Esophagus (tissue), 2 donors: ENCODE measurements at regions not wholly inside any gene's neighbourhood (a gene's known extent, or its start where the extent isn't known, plus 50 kb on each side); places are given as distances from the start of the nearest gene placed in this dataset.
A peak's percentile ranks its signal among the peaks of the same experiment; 100 is the strongest.

Experiments
- H3K27ac ChIP-seq, 2 donors: one replicate each; pipeline ENCODE4 v1.5.1; 2013; ENCODE audit warnings: low read depth in 2 of 2, mild to moderate bottlenecking in 2 of 2, inconsistent platforms in 1 of 2, low read length in 1 of 2, moderate library complexity in 1 of 2
- H3K27me3 ChIP-seq, 2 donors: one replicate each; pipeline ENCODE4 v1.6.1; 2013; ENCODE audit warnings: low read length in 2 of 2, control low read depth in 1 of 2, mild to moderate bottlenecking in 1 of 2; ENCODE audit not compliant: insufficient read depth in 2 of 2, control insufficient read depth in 1 of 2
- H3K36me3 ChIP-seq, 2 donors: one replicate each; pipeline ENCODE4 v1.6.1; 2013; ENCODE audit warnings: low read length in 1 of 2; ENCODE audit not compliant: control insufficient read depth in 2 of 2, insufficient read depth in 2 of 2
- H3K4me1 ChIP-seq, 2 donors: one replicate each; pipeline ENCODE4 v1.6.1; 2013; ENCODE audit warnings: low read length in 1 of 2; ENCODE audit not compliant: control insufficient read depth in 2 of 2, insufficient read depth in 2 of 2
- H3K4me3 ChIP-seq, 2 donors: one replicate each; pipeline ENCODE4 v1.5.1; 2013; ENCODE audit warnings: low read length in 2 of 2, mild to moderate bottlenecking in 2 of 2, low read depth in 1 of 2, moderate library complexity in 1 of 2
- H3K9me3 ChIP-seq, 2 donors: one replicate each; pipeline ENCODE4 v1.6.1; 2013; ENCODE audit warnings: mild to moderate bottlenecking in 2 of 2, low read depth in 1 of 2, low read length in 1 of 2, moderate library complexity in 1 of 2; ENCODE audit not compliant: control insufficient read depth in 2 of 2, insufficient read depth in 1 of 2
- WGBS, 2 donors: extraction: QIAGEN DNeasy Blood & Tissue Kit; methylation state at CpG; one replicate each; pipeline ENCODE4 v1.1.7; 2013; 5-methylcytosine and 5-hydroxymethylcytosine counted together
- donor health status: healthy with polysubstance abuse.
- donor health status: Bipolar disorder and iron deficiency.

- no peaks in the 10 kb centered on the region for H3K36me3 ChIP-seq
- no peaks in the 10 kb centered on the region for H3K4me1 ChIP-seq
- no peak overlapping the region for H3K4me3 ChIP-seq
- no peaks in the 10 kb centered on the region for H3K27me3 ChIP-seq
- H3K9me3 ChIP-seq = no peaks in the 10 kb centered on the region
- no peak overlapping the region for H3K27ac ChIP-seq
These were observed 440.8 kb downstream of the AEBP2 start for GRCh38 chr12:19880076-19880475.

DNA sequence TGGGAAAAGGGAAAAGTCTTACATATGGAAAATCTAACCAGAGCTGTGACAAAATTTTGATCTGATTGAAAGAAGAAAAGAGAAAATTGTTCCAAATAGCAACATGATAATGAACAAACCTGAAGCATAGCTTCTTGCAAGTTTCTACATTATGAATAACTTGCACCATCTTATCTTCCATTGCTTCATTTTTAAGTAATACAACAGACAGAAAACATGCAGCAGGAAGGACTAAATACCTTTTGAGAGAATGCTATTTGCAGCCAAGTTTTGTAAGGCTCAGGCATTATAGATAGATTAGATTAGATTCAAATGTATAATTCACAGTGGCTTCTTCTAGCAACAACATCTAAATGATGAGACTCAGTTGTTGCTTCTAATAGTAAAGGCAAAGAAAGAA lies 441.4 kb downstream of the AEBP2 start:
- Histone ChIP-seq H3K4me3 (no peak overlapping the region), H3K36me3 (no peaks in the 10 kb centered on the region), H3K4me1 (no peaks in the 10 kb centered on the region), H3K27me3 (no peaks in the 10 kb centered on the region), H3K27ac (no peak overlapping the region), H3K9me3 (no peaks in the 10 kb centered on the region)

DNA sequence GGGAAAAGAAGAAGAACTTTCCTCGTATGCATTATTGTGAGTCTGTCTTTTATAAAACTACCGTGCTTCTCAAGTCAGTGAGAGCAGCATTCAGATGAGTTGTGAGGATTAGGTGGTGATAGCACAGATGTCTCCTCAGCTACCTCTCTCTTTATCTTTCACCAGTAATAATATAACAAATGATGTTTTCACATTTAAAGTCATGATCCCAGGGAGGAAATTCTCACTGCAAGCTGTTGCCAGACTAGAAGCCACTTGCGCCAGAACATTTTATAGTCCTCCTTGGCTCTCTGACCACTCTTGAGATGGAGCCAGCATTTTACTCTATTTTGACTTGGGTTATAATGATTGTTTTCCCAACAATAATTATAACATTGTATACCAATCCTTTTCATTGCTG lies 443.1 kb downstream of the AEBP2 start:
- Histone ChIP-seq H3K27ac (no peak overlapping the region), H3K27me3 (no peaks in the 10 kb centered on the region), H3K4me3 (no peak overlapping the region), H3K36me3 (no peaks in the 10 kb centered on the region), H3K4me1 (no peaks in the 10 kb centered on the region), H3K9me3 (no peaks in the 10 kb centered on the region)
- WGBS, 2 donors = 41 to 57% methylated on average over 3 of the region's 3 CpGs

- Histone ChIP-seq H3K36me3 (no peaks in the 10 kb centered on the region), H3K27me3 (no peaks in the 10 kb centered on the region), H3K9me3 (no peaks in the 10 kb centered on the region), H3K27ac (no peak overlapping the region), H3K4me3 (no peak overlapping the region), H3K4me1 (no peaks in the 10 kb centered on the region)
- 47 to 49% methylated on average over 3 of the region's 3 CpGs for WGBS, 2 donors
These were observed 444.8 kb downstream of the AEBP2 start for GRCh38 chr12:19884021-19884492.

DNA sequence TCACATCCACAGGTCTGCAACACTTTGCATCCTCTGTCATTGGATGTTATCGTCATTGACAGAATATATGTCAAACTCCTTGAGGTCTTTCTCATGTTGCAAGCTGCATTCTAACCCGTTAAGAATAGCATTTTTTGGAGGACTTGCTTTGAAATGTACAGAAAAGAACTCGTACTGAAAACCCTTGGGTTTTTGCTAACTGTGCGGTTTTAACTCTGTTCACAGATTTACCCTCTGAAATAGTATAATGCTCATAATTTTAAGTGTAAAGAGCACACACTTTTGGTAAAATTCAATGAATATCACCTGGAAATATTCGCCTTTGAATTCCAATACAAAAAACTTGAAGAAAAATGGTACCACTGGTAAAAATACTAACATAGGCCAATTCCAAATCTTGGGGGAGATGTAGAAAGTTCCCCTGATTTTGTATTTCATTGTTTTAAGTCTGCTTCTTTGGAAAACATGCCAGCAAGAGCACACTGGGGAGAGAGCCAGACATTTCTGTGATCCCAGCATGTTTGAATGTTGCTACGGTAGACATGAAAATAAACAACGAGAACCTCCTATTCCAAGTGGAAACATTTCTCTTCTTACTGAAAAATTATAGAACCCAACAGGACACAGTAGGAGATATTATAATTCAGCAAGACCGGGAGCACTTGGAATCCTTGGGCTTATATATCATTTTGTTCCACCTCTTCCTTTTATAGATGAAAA lies 446.0 kb downstream of the AEBP2 start:
- H3K4me3 ChIP-seq = no peak overlapping the region
- H3K27me3 ChIP-seq = no peaks in the 10 kb centered on the region
- no peak overlapping the region for H3K27ac ChIP-seq
- H3K36me3 ChIP-seq = no peaks in the 10 kb centered on the region
- 63 to 69% methylated on average over 8 of the region's 8 CpGs for WGBS, 2 donors
- no peaks in the 10 kb centered on the region for H3K4me1 ChIP-seq
- no peaks in the 10 kb centered on the region for H3K9me3 ChIP-seq

- H3K27me3 ChIP-seq = no peaks in the 10 kb centered on the region
- H3K27ac ChIP-seq = peak overlapping the region in 1 of 2 donors; percentile 21
- H3K9me3 ChIP-seq = no peaks in the 10 kb centered on the region
- no peaks in the 10 kb centered on the region for H3K36me3 ChIP-seq
- no peaks in the 10 kb centered on the region for H3K4me1 ChIP-seq
- WGBS, 2 donors = 45 to 66% methylated on average over 4 of the region's 4 CpGs
- H3K4me3 ChIP-seq = no peak overlapping the region
These were observed 446.8 kb downstream of the AEBP2 start for GRCh38 chr12:19886065-19886464.

- 72% methylated on average over 5 of the region's 5 CpGs for WGBS, 2 donors
- no peaks in the 10 kb centered on the region for H3K36me3 ChIP-seq
- no peak overlapping the region for H3K27ac ChIP-seq
- no peaks in the 10 kb centered on the region for H3K9me3 ChIP-seq
- H3K4me1 ChIP-seq = no peaks in the 10 kb centered on the region
- no peak overlapping the region for H3K4me3 ChIP-seq
- no peaks in the 10 kb centered on the region for H3K27me3 ChIP-seq
These were observed 447.4 kb downstream of the AEBP2 start for GRCh38 chr12:19886639-19887064.

DNA sequence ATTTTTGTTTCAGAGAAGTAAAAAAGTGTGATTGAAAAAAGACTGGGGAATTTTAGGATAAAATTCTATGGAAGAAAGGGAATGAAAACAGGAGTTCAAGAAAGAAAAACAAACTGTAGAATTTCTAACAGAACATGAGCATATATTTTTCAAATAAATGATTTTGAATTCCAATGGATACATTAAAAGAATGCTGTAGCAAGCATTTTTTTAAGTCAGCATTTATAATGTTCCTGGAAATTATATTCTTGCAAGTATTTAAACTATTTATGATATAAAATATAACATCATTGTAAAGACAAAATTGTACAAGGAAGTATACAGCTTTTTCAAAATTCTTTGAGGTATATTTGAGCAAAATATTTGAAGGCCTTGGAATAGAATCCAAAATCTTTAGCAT lies 450.7 kb downstream of the AEBP2 start:
- Histone ChIP-seq H3K4me3 (no peak overlapping the region), H3K9me3 (no peaks in the 10 kb centered on the region), H3K27me3 (no peaks in the 10 kb centered on the region), H3K27ac (no peak overlapping the region), H3K4me1 (no peaks in the 10 kb centered on the region), H3K36me3 (no peaks in the 10 kb centered on the region)

- no peaks in the 10 kb centered on the region for H3K9me3 ChIP-seq
- H3K4me3 ChIP-seq = no peak overlapping the region
- 75 to 80% methylated on average over 4 of the region's 4 CpGs for WGBS, 2 donors
- no peaks in the 10 kb centered on the region for H3K36me3 ChIP-seq
- no peaks in the 10 kb centered on the region for H3K27me3 ChIP-seq
- no peak overlapping the region for H3K27ac ChIP-seq
- H3K4me1 ChIP-seq = no peaks in the 10 kb centered on the region
These were observed 452.8 kb downstream of the AEBP2 start for GRCh38 chr12:19891936-19892591.

DNA sequence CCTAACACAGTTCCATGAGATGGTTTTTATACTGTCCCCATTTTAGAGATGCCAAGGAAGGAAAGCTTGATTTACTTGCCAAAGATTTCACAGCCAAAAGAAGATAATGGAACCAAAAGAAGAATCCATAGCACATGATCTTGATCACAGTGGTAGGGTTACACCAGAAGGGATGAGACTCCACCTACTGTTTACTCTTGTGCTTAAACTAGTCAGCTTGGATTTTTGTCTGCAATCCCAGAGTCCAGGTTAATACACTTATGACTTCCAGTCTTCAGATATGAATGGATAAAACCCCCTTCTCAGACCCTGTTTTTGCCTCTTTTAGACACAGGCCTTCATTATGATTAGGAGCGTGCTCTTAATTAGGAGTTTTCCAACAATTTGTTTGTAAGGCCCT lies 454.2 kb downstream of the AEBP2 start:
- no peak overlapping the region for H3K27ac ChIP-seq
- 92 to 94% methylated on average over 1 of the region's 1 CpG for WGBS, 2 donors
- no peaks in the 10 kb centered on the region for H3K4me1 ChIP-seq
- no peaks in the 10 kb centered on the region for H3K36me3 ChIP-seq
- H3K4me3 ChIP-seq = no peak overlapping the region
- H3K27me3 ChIP-seq = no peaks in the 10 kb centered on the region
- no peaks in the 10 kb centered on the region for H3K9me3 ChIP-seq
